Body of pancreas (tissue), 4 donors: ENCODE measurements at regions not wholly inside any gene's neighbourhood (a gene's known extent, or its start where the extent isn't known, plus 50 kb on each side); places are given as distances from the start of the nearest gene placed in this dataset.

Experiments
- ATAC-seq: fragments of 150-250 bp; one replicate; pipeline ENCODE4 v1.9.1; 2016
- DNase-seq, 4 donors: peaks; one replicate each; pipeline ENCODE4 v3.0.0-alpha.2; 2019
- H3K27ac ChIP-seq, 4 donors: fragments of 200-600 bp; sonication (generic); 1 replicate in 3 of 4; 2 replicates in 1 of 4; pipeline versions ENCODE4 v1.5.1 to v1.6.1; 2016 to 2019; ENCODE audit warnings: mild to moderate bottlenecking in 1 of 4, mixed read lengths in 1 of 4, moderate library complexity in 1 of 4
- H3K27me3 ChIP-seq, 2 donors: fragments of 200-600 bp; sonication (generic); one replicate each; pipeline ENCODE4 v1.6.0; 2016; ENCODE audit warnings: mild to moderate bottlenecking in 1 of 2
- H3K36me3 ChIP-seq, 2 donors: fragments of 200-600 bp; sonication (generic); replicated peaks in 1 of 2; 2 replicates each; pipeline ENCODE4 v1.5.1; 2016; ENCODE audit warnings: low read depth in 2 of 2; ENCODE audit not compliant: insufficient read depth in 1 of 2
- H3K4me1 ChIP-seq: fragments of 200-600 bp; sonication (generic); one replicate; pipeline ENCODE4 v1.6.0; 2016
- H3K4me3 ChIP-seq, 2 donors: fragments of 200-600 bp; sonication (generic); 1 replicate in 1 of 2; 2 replicates in 1 of 2; pipeline ENCODE4 v1.5.1; 2016 to 2019
- H3K9me3 ChIP-seq, 3 donors: fragments of 200-600 bp; sonication (generic); 1 replicate in 2 of 3; 2 replicates in 1 of 3; pipeline ENCODE4 v1.5.1; 2016
- CTCF ChIP-seq, 7 experiments: fragments of 450-650 bp in 4 of 7; fragments of 200-600 bp in 3 of 7; sonication (generic) in 3 of 7; IDR thresholded peaks; one replicate each; pipeline ENCODE4 v1.5.1; 2016 to 2019; ENCODE audit warnings: antibody characterized with exemption in 7 of 7
- POLR2A ChIP-seq, 3 donors: fragments of 450-650 bp; IDR thresholded peaks; one replicate each; pipeline ENCODE4 v1.6.1; 2016; ENCODE audit warnings: antibody characterized with exemption in 3 of 3, mild to moderate bottlenecking in 2 of 3
- WGBS, 2 donors: methylation state at CpG; one replicate each; pipeline ENCODE4 v1.1.5; 2017; 5-methylcytosine and 5-hydroxymethylcytosine counted together
- intact Hi-C: fragments of 100-400 bp; cut with DNase I; formaldehyde crosslinking; loops from one replicate; pipeline ENCODE4 v1.15.1; 2023

GRCh38 chr12:17383321-17383720 lies 706.7 kb downstream of the RERGL start:
- no peak for DNase-seq
- TF ChIP-seq CTCF (IDR thresholded peaks at IDR 0.05), result no peak
- TF ChIP-seq POLR2A (IDR thresholded peaks at IDR 0.05), result no peak
- no peak for ATAC-seq
- H3K4me3 ChIP-seq, result no peak overlapping the region
- WGBS, 2 donors, result 60 to 62% methylated on average over 3 of the region's 3 CpGs
- H3K36me3 ChIP-seq, result no peaks in the 10 kb centered on the region
- H3K27me3 ChIP-seq, result no peaks in the 10 kb centered on the region
- no peak overlapping the region for H3K27ac ChIP-seq
- H3K4me1 ChIP-seq, result no peaks in the 10 kb centered on the region
- H3K9me3 ChIP-seq, result no peaks in the 10 kb centered on the region
- intact Hi-C loops, result no loop called here

- no peak overlapping the region for H3K27ac ChIP-seq
- WGBS, 2 donors, result 16 to 40% methylated on average over 2 of the region's 2 CpGs
- no peak for DNase-seq
Measured at GRCh38 chr12:17381211-17381610, 708.8 kb downstream of the RERGL start.

GRCh38 chr12:17372508-17372907 lies 717.5 kb downstream of the RERGL start:
- Histone ChIP-seq H3K4me1 (no peaks in the 10 kb centered on the region), H3K9me3 (no peaks in the 10 kb centered on the region), H3K27me3 (no peaks in the 10 kb centered on the region), H3K4me3 (no peak overlapping the region), H3K27ac (no peak overlapping the region), H3K36me3 (no peaks in the 10 kb centered on the region)
- DNase-seq (no peak), ATAC-seq (no peak)
- intact Hi-C loops, result no loop called here
- 10 to 17% methylated on average over 1 of the region's 1 CpG for WGBS, 2 donors
- no peak for TF ChIP-seq CTCF (IDR thresholded peaks at IDR 0.05)
- no peak for TF ChIP-seq POLR2A (IDR thresholded peaks at IDR 0.05)

More at GRCh38 chr12:17381211-17381610, 708.8 kb downstream of the RERGL start:
- Histone ChIP-seq H3K4me3 (no peak overlapping the region), H3K9me3 (no peaks in the 10 kb centered on the region), H3K4me1 (no peaks in the 10 kb centered on the region), H3K27me3 (no peaks in the 10 kb centered on the region), H3K36me3 (no peaks in the 10 kb centered on the region)
- TF ChIP-seq CTCF (IDR thresholded peaks at IDR 0.05) (no peak), POLR2A (IDR thresholded peaks at IDR 0.05) (no peak)
- no peak for ATAC-seq
- intact Hi-C loops, result no loop called here

- H3K9me3 ChIP-seq, result no peaks in the 10 kb centered on the region
- no peak for TF ChIP-seq CTCF (IDR thresholded peaks at IDR 0.05)
- TF ChIP-seq POLR2A (IDR thresholded peaks at IDR 0.05), result no peak
- H3K27me3 ChIP-seq, result no peaks in the 10 kb centered on the region
- no peak overlapping the region for H3K4me3 ChIP-seq
- no peak for DNase-seq
- ATAC-seq, result no peak
- H3K4me1 ChIP-seq, result no peaks in the 10 kb centered on the region
- no peaks in the 10 kb centered on the region for H3K36me3 ChIP-seq
- intact Hi-C loops, result no loop called here
- H3K27ac ChIP-seq, result no peak overlapping the region
- WGBS, 2 donors, result 65 to 72% methylated on average over 5 of the region's 5 CpGs
Measured at GRCh38 chr12:17371491-17372215, 718.3 kb downstream of the RERGL start.

GRCh38 chr12:17370621-17371020 lies 719.4 kb downstream of the RERGL start:
- H3K36me3 ChIP-seq, result no peaks in the 10 kb centered on the region
- H3K27ac ChIP-seq, result no peak overlapping the region
- no peaks in the 10 kb centered on the region for H3K4me1 ChIP-seq
- TF ChIP-seq POLR2A (IDR thresholded peaks at IDR 0.05) (no peak), CTCF (IDR thresholded peaks at IDR 0.05) (no peak)
- no peak overlapping the region for H3K4me3 ChIP-seq
- no peak for ATAC-seq
- H3K27me3 ChIP-seq, result no peaks in the 10 kb centered on the region
- H3K9me3 ChIP-seq, result no peaks in the 10 kb centered on the region
- intact Hi-C loops, result no loop called here
- no peak for DNase-seq
